ENCODE measurements at regions not wholly inside any gene's neighbourhood (a gene's known extent, or its start where the extent isn't known, plus 50 kb on each side); places are given as distances from the start of the nearest gene placed in this dataset.

GRCh38 chr5:14019768-14020290 lies 75.3 kb upstream of the DNAH5 start:
- intact Hi-C loops (cut with micrococcal nuclease) = loop anchor here (10.0 kb wide), 2 partner anchors 125 to 255 kb away; partner anchors contain the start of gene TRIO

GRCh38 chr5:14017904-14018303 lies 73.4 kb upstream of the DNAH5 start:
- intact Hi-C loops (cut with micrococcal nuclease) = loop anchor here (10.0 kb wide), 2 partner anchors 127 to 257 kb away; partner anchors contain the start of gene TRIO

- intact Hi-C loops (cut with micrococcal nuclease) = loop anchor here (10.0 kb wide), 2 partner anchors 128 to 258 kb away; partner anchors contain the start of gene TRIO
These were observed 72.1 kb upstream of the DNAH5 start for GRCh38 chr5:14016549-14016948.

GRCh38 chr5:14011089-14012020 lies 66.9 kb upstream of the DNAH5 start:
- intact Hi-C loops (cut with micrococcal nuclease) = loop anchor here (10.0 kb wide), 2 partner anchors 133 to 263 kb away; partner anchors contain the start of gene TRIO

- intact Hi-C loops (cut with micrococcal nuclease) = no loop called here
These were observed 65.1 kb upstream of the DNAH5 start for GRCh38 chr5:14009575-14009974.

- intact Hi-C loops (cut with micrococcal nuclease) = no loop called here
These were observed 64.4 kb upstream of the DNAH5 start for GRCh38 chr5:14008819-14009311.

GRCh38 chr5:14006823-14007520 lies 62.5 kb upstream of the DNAH5 start:
- intact Hi-C loops (cut with micrococcal nuclease) = no loop called here

- intact Hi-C loops (cut with micrococcal nuclease) = no loop called here
These were observed 60.3 kb upstream of the DNAH5 start for GRCh38 chr5:14004598-14005394.

- intact Hi-C loops (cut with micrococcal nuclease) = no loop called here
These were observed 59.4 kb upstream of the DNAH5 start for GRCh38 chr5:14003936-14004335.

GRCh38 chr5:14003513-14003912 lies 59.0 kb upstream of the DNAH5 start:
- intact Hi-C loops (cut with micrococcal nuclease) = no loop called here

- intact Hi-C loops (cut with micrococcal nuclease) = no loop called here
These were observed 53.8 kb upstream of the DNAH5 start for GRCh38 chr5:13998254-13998653.

GRCh38 chr5:13997514-13997913 lies 53.0 kb upstream of the DNAH5 start:
- intact Hi-C loops (cut with micrococcal nuclease) = no loop called here

GRCh38 chr5:13994621-13995253 lies 50.2 kb upstream of the DNAH5 start:
- intact Hi-C loops (cut with micrococcal nuclease) = no loop called here
